Keratinocyte (primary cell): ENCODE measurements at regions not wholly inside any gene's neighbourhood (a gene's known extent, or its start where the extent isn't known, plus 50 kb on each side); places are given as distances from the start of the nearest gene placed in this dataset.

Source experiments
- DNase-seq: peaks from one replicate; pipeline ENCODE4 v3.0.0-alpha.2; 2011; ENCODE audit warnings: low read depth, missing footprints, low spot score
- FAIRE-seq: peaks from 2 replicates; lab custom pipeline; 2011; peaks lifted over from hg19 to GRCh38; lab: Jason Lieb, UNC
- H2AFZ ChIP-seq: 2 replicates; pipeline ENCODE4 v1.6.0; 2012; ENCODE audit warnings: low read length, control low read depth, inconsistent platforms; ENCODE audit not compliant: control insufficient read depth
- H3K27ac ChIP-seq: 2 replicates; pipeline ENCODE4 v1.5.1; 2011; ENCODE audit warnings: low read length; ENCODE audit not compliant: control insufficient read depth, insufficient read depth
- H3K27me3 ChIP-seq: 3 replicates; pipeline ENCODE4 v1.6.0; 2011; ENCODE audit warnings: low read length; ENCODE audit not compliant: control insufficient read depth, insufficient read depth; ENCODE audit errors: extremely low read depth
- H3K36me3 ChIP-seq, 2 experiments: 2 replicates in 1 of 2; 3 replicates in 1 of 2; pipeline ENCODE4 v1.5.1; 2011; ENCODE audit warnings: low read length in 2 of 2, mild to moderate bottlenecking in 1 of 2; ENCODE audit not compliant: control insufficient read depth in 2 of 2, insufficient read depth in 2 of 2; ENCODE audit errors: extremely low read depth in 1 of 2
- H3K4me1 ChIP-seq: 3 replicates; pipeline ENCODE4 v1.5.1; 2011; ENCODE audit warnings: low read length; ENCODE audit not compliant: control insufficient read depth, insufficient read depth; ENCODE audit errors: extremely low read depth
- H3K4me2 ChIP-seq: 3 replicates; pipeline ENCODE4 v1.6.0; 2011; ENCODE audit warnings: low read depth, low read length; ENCODE audit not compliant: control insufficient read depth, insufficient read depth; ENCODE audit errors: extremely low read depth
- H3K4me3 ChIP-seq, 3 experiments: fragments of 200-600 bp in 1 of 3; sonication (generic) in 1 of 3; 2 replicates in 2 of 3; 3 replicates in 1 of 3; pipeline ENCODE4 v1.5.1; 2011 to 2016; ENCODE audit warnings: low read length in 3 of 3, mild to moderate bottlenecking in 3 of 3, control low read depth in 2 of 3, inconsistent platforms in 1 of 3, low read depth in 1 of 3, mixed read lengths in 1 of 3, mixed run types in 1 of 3, moderate library complexity in 1 of 3; ENCODE audit not compliant: control insufficient read depth in 2 of 3, insufficient read depth in 2 of 3; ENCODE audit errors: extremely low read depth in 1 of 3
- H3K79me2 ChIP-seq: 2 replicates; pipeline ENCODE4 v1.6.0; 2012; ENCODE audit warnings: low read length; ENCODE audit not compliant: control insufficient read depth, insufficient read depth
- H3K9ac ChIP-seq: 3 replicates; pipeline ENCODE4 v1.6.0; 2011; ENCODE audit warnings: low read length; ENCODE audit not compliant: control insufficient read depth, insufficient read depth; ENCODE audit errors: extremely low read depth
- H3K9me1 ChIP-seq: 3 replicates; pipeline ENCODE4 v1.6.0; 2011; ENCODE audit warnings: low read length; ENCODE audit not compliant: control insufficient read depth, insufficient read depth; ENCODE audit errors: extremely low read depth
- H3K9me3 ChIP-seq: 2 replicates; pipeline ENCODE4 v1.5.1; 2012; ENCODE audit warnings: low read depth, low read length; ENCODE audit not compliant: control insufficient read depth
- H4K20me1 ChIP-seq: 3 replicates; pipeline ENCODE4 v1.6.0; 2011; ENCODE audit warnings: low read length; ENCODE audit not compliant: control insufficient read depth, insufficient read depth; ENCODE audit errors: extremely low read depth
- EZH2 ChIP-seq: IDR thresholded peaks from one replicate; pipeline ENCODE4 v1.6.1; 2012; ENCODE audit warnings: inconsistent platforms, mild to moderate bottlenecking, low read length, moderate library complexity
- dilution Hi-C: fragments of 300-500 bp; cut with MboI; formaldehyde crosslinking; loops from one replicate; pipeline ENCODE4 v1.7.0; 2020; ENCODE audit warnings: low sequenced_read_pairs; ENCODE audit not compliant: extremely low pct_ligation_motif_present
- TF ChIP-seq, protein P1 (sequence below), 3 experiments: IDR thresholded peaks in 1 of 3; conservative IDR thresholded peaks in 1 of 3; optimal IDR thresholded peaks in 1 of 3; 2 replicates in 2 of 3; 3 replicates in 1 of 3; pipeline versions ENCODE3 to v1.5.1; 2011; ENCODE audit warnings: low read length in 3 of 3, mild to moderate bottlenecking in 3 of 3, moderate library complexity in 2 of 3, control low read depth in 1 of 3, inconsistent platforms in 1 of 3; ENCODE audit not compliant: insufficient read depth in 2 of 3; ENCODE audit errors: extremely low read depth in 1 of 3

DNA sequence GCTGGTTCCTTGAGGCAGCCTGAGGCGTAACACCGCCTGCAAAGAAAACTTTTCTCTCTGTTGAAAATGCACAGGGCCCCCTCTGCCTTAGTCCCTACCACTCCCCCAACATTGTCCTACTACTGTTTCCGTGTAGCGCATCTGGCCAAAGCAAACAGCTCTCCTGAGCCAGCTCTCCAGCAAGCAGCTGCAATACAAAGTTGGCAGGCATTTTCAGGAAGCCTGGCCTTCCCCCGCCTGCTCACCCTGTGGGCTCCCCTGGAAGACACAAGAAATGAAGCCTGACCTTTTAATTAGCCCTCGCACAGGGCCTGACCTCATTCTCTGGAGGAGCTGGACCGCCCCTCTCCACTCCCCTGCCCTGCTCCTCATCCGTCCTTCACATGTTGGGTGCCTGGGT is 66.7 kb downstream of the SOX9 start:
- H3K9me1 ChIP-seq: no peaks in the 10 kb centered on the region
- TF ChIP-seq, protein P1, sequence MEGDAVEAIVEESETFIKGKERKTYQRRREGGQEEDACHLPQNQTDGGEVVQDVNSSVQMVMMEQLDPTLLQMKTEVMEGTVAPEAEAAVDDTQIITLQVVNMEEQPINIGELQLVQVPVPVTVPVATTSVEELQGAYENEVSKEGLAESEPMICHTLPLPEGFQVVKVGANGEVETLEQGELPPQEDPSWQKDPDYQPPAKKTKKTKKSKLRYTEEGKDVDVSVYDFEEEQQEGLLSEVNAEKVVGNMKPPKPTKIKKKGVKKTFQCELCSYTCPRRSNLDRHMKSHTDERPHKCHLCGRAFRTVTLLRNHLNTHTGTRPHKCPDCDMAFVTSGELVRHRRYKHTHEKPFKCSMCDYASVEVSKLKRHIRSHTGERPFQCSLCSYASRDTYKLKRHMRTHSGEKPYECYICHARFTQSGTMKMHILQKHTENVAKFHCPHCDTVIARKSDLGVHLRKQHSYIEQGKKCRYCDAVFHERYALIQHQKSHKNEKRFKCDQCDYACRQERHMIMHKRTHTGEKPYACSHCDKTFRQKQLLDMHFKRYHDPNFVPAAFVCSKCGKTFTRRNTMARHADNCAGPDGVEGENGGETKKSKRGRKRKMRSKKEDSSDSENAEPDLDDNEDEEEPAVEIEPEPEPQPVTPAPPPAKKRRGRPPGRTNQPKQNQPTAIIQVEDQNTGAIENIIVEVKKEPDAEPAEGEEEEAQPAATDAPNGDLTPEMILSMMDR (optimal IDR thresholded peaks at IDR 0.05 in 1 of 3, IDR thresholded peaks at IDR 0.05 in 1 of 3, conservative IDR thresholded peaks at IDR 0.05 in 1 of 3; ENCODE audit: extremely low read depth in 1 of 3, insufficient read depth in 2 of 3, low read length in 3 of 3): no peak
- TF ChIP-seq EZH2: no peak
- no peak overlapping the region for H3K9ac ChIP-seq
- no peak overlapping the region for H2AFZ ChIP-seq
- no peak for DNase-seq
- no peak for FAIRE-seq
- dilution Hi-C loops: no loop called here
- no peaks in the 10 kb centered on the region for H4K20me1 ChIP-seq
- H3K4me3 ChIP-seq: no peak overlapping the region
- H3K79me2 ChIP-seq: no peaks in the 10 kb centered on the region
- no peaks in the 10 kb centered on the region for H3K4me1 ChIP-seq
- no peak overlapping the region for H3K4me2 ChIP-seq
- H3K9me3 ChIP-seq: peaks cover 7% of the 10 kb centered on the region
- no peaks in the 10 kb centered on the region for H3K36me3 ChIP-seq
- H3K27ac ChIP-seq: no peak overlapping the region
- H3K27me3 ChIP-seq: peaks cover 5% of the 10 kb centered on the region

DNA sequence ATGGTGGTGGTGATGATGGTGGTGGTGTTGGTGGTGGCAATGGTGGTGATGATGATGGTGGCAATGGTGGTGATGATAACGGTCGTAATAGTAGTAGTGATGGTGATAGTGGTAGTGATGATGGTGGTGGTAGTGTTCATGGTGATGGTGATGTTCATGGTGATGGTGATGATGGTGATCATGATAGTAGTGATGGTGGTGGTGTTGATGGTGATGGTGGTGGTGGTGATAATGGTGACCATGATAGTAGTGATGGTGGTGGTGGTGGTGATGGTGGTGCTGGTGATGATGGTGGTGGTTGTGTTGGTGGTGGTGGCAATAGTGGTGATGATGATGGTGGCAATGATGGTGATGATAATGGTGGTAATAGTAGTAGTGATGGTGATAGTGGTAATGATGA is 68.0 kb downstream of the SOX9 start:
- H3K79me2 ChIP-seq: no peaks in the 10 kb centered on the region
- no peaks in the 10 kb centered on the region for H3K4me1 ChIP-seq
- FAIRE-seq: no peak
- dilution Hi-C loops: no loop called here
- H3K4me3 ChIP-seq: no peak overlapping the region
- H3K9me1 ChIP-seq: no peaks in the 10 kb centered on the region
- no peak overlapping the region for H3K9ac ChIP-seq
- TF ChIP-seq, protein P1 (optimal IDR thresholded peaks at IDR 0.05 in 1 of 3, IDR thresholded peaks at IDR 0.05 in 1 of 3, conservative IDR thresholded peaks at IDR 0.05 in 1 of 3; ENCODE audit: extremely low read depth in 1 of 3, insufficient read depth in 2 of 3, low read length in 3 of 3): no peak
- no peak for TF ChIP-seq EZH2
- no peak overlapping the region for H2AFZ ChIP-seq
- H3K9me3 ChIP-seq: peaks cover 7% of the 10 kb centered on the region
- no peaks in the 10 kb centered on the region for H3K36me3 ChIP-seq
- H3K27ac ChIP-seq: no peak overlapping the region
- H4K20me1 ChIP-seq: no peaks in the 10 kb centered on the region
- DNase-seq: no peak
- H3K27me3 ChIP-seq: peaks cover 5% of the 10 kb centered on the region
- no peak overlapping the region for H3K4me2 ChIP-seq
